ENCODE measurements at regions not wholly inside any gene's neighbourhood (a gene's known extent, or its start where the extent isn't known, plus 50 kb on each side); places are given as distances from the start of the nearest gene placed in this dataset.

DNA sequence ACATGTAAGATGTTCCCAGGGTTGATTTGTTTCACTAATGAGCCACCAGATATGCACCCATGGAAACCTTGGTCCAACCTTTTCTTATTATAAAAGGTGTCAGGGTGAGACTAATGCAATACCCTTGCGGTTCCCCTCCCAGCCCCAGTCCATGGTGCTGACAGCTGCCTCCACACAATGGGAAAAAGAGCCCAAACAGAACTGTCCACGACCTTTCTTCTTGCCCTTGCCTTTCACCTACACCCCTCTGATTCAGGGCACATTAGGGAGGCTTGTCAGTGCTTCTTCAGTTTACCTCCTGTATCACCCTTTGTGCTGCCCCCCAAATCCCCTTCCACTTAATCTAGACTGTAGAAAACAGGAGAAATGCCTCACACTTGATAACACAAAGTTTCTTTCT is 352.7 kb upstream of the CDH4 start:
- ChIA-PET POLR2A (no interaction called here), CTCF (interaction anchor here (0.7 kb wide), 1 partner anchor 25 kb away, joined by 3 read pairs; no protein-coding TSS in a partner anchor)
- no peaks in the 10 kb centered on the region for H3K36me3 ChIP-seq (ENCODE audit: control insufficient read depth in 2 of 2, insufficient read depth in 1 of 2, low read length in 2 of 2)
- no peaks in the 10 kb centered on the region for H3K9me3 ChIP-seq (ENCODE audit: control insufficient read depth, insufficient read depth, low read depth, low read length)
- H3K4me3 ChIP-seq (ENCODE audit: low read depth, low read length) = no peak overlapping the region
- H3K4me1 ChIP-seq (ENCODE audit: control insufficient read depth, insufficient read depth, low read length) = no peaks in the 10 kb centered on the region
- no peak for TF ChIP-seq ZBTB7A (tag by site-specific recombination; IDR thresholded peaks at IDR 0.05; ENCODE audit: low read depth)
- H3K27ac ChIP-seq (ENCODE audit: extremely low read depth, low read depth, low read length) = no peak overlapping the region

DNA sequence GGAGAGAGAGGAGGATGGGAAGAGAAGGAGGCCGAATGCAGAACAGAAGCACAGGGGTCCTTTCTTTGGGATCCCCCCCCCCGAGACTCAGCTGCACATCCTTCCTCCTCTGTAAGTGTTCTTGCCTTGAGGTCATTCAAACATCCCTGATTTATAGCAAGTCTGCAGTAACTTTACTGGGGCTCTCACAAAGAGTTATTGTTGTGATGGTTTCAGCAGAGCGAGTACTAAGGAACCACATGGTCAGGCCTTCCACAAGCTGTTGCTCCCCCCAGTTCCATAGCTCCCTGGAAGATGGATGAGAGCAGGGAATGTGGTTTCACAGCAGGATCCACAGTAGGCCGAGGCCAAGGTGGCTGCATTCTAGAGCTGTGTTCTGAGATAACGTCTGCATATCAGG is 351.4 kb upstream of the CDH4 start:
- no peaks in the 10 kb centered on the region for H3K36me3 ChIP-seq (ENCODE audit: control insufficient read depth in 2 of 2, insufficient read depth in 1 of 2, low read length in 2 of 2)
- no peaks in the 10 kb centered on the region for H3K9me3 ChIP-seq (ENCODE audit: control insufficient read depth, insufficient read depth, low read depth, low read length)
- no peak overlapping the region for H3K4me3 ChIP-seq (ENCODE audit: low read depth, low read length)
- TF ChIP-seq ZNF221 (tag by site-specific recombination; IDR thresholded peaks at IDR 0.05; ENCODE audit: borderline replicate concordance) = no peak
- TF ChIP-seq ZNF391 (tag by site-specific recombination; IDR thresholded peaks at IDR 0.05; ENCODE audit: borderline replicate concordance, low read depth) = no peak
- TF ChIP-seq, protein P1, sequence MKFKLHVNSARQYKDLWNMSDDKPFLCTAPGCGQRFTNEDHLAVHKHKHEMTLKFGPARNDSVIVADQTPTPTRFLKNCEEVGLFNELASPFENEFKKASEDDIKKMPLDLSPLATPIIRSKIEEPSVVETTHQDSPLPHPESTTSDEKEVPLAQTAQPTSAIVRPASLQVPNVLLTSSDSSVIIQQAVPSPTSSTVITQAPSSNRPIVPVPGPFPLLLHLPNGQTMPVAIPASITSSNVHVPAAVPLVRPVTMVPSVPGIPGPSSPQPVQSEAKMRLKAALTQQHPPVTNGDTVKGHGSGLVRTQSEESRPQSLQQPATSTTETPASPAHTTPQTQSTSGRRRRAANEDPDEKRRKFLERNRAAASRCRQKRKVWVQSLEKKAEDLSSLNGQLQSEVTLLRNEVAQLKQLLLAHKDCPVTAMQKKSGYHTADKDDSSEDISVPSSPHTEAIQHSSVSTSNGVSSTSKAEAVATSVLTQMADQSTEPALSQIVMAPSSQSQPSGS (tag by site-specific recombination; IDR thresholded peaks at IDR 0.05; ENCODE audit: low read depth) = no peak
- no peak for TF ChIP-seq GFI1B (tag by site-specific recombination; IDR thresholded peaks at IDR 0.05)
- no peak for TF ChIP-seq GLI4 (tag by site-specific recombination; IDR thresholded peaks at IDR 0.05)
- TF ChIP-seq ZXDB (tag by site-specific recombination; IDR thresholded peaks at IDR 0.05) = no peak
- TF ChIP-seq ZNF837 (tag by site-specific recombination; IDR thresholded peaks at IDR 0.05) = no peak
- TF ChIP-seq, protein P2, sequence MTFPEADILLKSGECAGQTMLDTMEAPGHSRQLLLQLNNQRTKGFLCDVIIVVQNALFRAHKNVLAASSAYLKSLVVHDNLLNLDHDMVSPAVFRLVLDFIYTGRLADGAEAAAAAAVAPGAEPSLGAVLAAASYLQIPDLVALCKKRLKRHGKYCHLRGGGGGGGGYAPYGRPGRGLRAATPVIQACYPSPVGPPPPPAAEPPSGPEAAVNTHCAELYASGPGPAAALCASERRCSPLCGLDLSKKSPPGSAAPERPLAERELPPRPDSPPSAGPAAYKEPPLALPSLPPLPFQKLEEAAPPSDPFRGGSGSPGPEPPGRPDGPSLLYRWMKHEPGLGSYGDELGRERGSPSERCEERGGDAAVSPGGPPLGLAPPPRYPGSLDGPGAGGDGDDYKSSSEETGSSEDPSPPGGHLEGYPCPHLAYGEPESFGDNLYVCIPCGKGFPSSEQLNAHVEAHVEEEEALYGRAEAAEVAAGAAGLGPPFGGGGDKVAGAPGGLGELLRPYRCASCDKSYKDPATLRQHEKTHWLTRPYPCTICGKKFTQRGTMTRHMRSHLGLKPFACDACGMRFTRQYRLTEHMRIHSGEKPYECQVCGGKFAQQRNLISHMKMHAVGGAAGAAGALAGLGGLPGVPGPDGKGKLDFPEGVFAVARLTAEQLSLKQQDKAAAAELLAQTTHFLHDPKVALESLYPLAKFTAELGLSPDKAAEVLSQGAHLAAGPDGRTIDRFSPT (tag by site-specific recombination; IDR thresholded peaks at IDR 0.05) = no peak
- no peak for TF ChIP-seq ZNF664 (tag by site-specific recombination; IDR thresholded peaks at IDR 0.05)
- ChIA-PET POLR2A (no interaction called here), CTCF (no interaction called here)
- H3K4me1 ChIP-seq (ENCODE audit: control insufficient read depth, insufficient read depth, low read length) = no peaks in the 10 kb centered on the region
- no peak overlapping the region for H3K27ac ChIP-seq (ENCODE audit: extremely low read depth, low read depth, low read length)

DNA sequence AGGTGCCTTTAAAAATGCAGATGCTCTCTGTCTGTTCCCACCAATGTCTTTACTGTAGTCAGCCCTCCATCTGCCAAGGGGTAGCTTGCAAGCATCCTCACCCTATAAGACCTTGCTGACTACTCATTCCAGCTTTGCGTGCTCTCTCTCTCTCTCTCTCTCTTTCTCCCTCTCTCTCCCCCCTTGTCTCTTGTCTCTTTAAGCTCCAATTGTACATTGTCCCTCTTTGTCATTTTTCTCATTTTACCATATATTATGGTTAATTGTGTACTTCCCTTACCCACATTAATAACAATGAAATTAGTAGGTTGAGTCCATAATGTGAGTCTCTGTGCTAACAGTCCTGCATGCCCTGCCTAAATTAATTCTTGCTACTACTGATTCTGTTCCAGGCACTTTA is 350.2 kb upstream of the CDH4 start:
- no peak overlapping the region for H3K27ac ChIP-seq (ENCODE audit: extremely low read depth, low read depth, low read length)
- ChIA-PET POLR2A (no interaction called here), CTCF (no interaction called here)
- TF ChIP-seq ZNF10 (tag by site-specific recombination; IDR thresholded peaks at IDR 0.05) (no peak), TCF7L2 (IDR thresholded peaks at IDR 0.05; ENCODE audit: borderline replicate concordance, low read depth, low read length) (no peak), ZNF133 (tag by site-specific recombination; IDR thresholded peaks at IDR 0.05) (peak; percentile 92)
- H3K9me3 ChIP-seq (ENCODE audit: control insufficient read depth, insufficient read depth, low read depth, low read length) = no peaks in the 10 kb centered on the region
- no peaks in the 10 kb centered on the region for H3K4me1 ChIP-seq (ENCODE audit: control insufficient read depth, insufficient read depth, low read length)
- H3K36me3 ChIP-seq (ENCODE audit: control insufficient read depth in 2 of 2, insufficient read depth in 1 of 2, low read length in 2 of 2) = no peaks in the 10 kb centered on the region
- no peak overlapping the region for H3K4me3 ChIP-seq (ENCODE audit: low read depth, low read length)

DNA sequence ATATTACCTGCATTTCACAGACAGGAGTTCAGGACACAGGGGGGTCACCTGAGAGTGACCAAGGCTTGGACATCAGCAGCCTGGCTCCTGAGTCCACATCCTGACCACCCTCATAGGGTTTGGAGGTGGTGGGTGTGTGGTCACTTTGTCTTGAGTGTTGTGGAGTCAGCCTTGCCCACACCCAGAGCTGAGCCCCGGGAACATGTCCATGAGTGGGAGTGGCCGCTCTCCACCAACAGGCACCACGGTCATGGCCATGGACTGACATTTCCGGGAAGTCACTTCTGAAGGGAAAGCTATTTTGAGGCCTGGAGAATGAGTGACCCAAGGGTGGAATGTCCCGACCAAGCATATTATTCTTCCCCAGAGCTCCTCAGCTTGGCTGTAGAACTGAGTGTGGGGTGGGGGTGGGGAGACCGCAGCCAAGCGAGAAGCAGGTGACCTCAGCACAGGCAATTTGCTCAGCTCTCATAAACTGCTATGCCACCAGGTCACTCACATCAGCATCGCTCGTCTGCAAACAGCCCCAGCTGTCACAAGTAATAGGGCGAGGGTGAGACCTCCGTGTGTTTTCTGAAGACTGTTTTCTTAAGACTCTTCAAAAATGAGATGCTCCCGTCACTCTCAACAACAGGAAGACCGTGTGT is 348.6 kb upstream of the CDH4 start:
- POLR2A ChIA-PET = no interaction called here
- CTCF ChIA-PET = interaction anchor here (0.7 kb wide), 1 partner anchor 208 kb away, joined by 3 read pairs; no protein-coding TSS in a partner anchor
- no peaks in the 10 kb centered on the region for H3K36me3 ChIP-seq (ENCODE audit: control insufficient read depth in 2 of 2, insufficient read depth in 1 of 2, low read length in 2 of 2)
- no peak for TF ChIP-seq ZNF2 (tag by site-specific recombination; IDR thresholded peaks at IDR 0.05)
- TF ChIP-seq ZEB2 (tag by site-specific recombination; IDR thresholded peaks at IDR 0.05) = no peak
- TF ChIP-seq, protein P3, sequence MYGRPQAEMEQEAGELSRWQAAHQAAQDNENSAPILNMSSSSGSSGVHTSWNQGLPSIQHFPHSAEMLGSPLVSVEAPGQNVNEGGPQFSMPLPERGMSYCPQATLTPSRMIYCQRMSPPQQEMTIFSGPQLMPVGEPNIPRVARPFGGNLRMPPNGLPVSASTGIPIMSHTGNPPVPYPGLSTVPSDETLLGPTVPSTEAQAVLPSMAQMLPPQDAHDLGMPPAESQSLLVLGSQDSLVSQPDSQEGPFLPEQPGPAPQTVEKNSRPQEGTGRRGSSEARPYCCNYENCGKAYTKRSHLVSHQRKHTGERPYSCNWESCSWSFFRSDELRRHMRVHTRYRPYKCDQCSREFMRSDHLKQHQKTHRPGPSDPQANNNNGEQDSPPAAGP (tag by site-specific recombination; IDR thresholded peaks at IDR 0.05) = no peak
- H3K4me3 ChIP-seq (ENCODE audit: low read depth, low read length) = no peak overlapping the region
- no peaks in the 10 kb centered on the region for H3K4me1 ChIP-seq (ENCODE audit: control insufficient read depth, insufficient read depth, low read length)
- no peaks in the 10 kb centered on the region for H3K9me3 ChIP-seq (ENCODE audit: control insufficient read depth, insufficient read depth, low read depth, low read length)
- no peak overlapping the region for H3K27ac ChIP-seq (ENCODE audit: extremely low read depth, low read depth, low read length)

Data from HEK293 (cell line).